Right cardiac atrium (tissue), 5 donors: ENCODE measurements at regions not wholly inside any gene's neighbourhood (a gene's known extent, or its start where the extent isn't known, plus 50 kb on each side); places are given as distances from the start of the nearest gene placed in this dataset.
"Not testable (repeated sequence)": the region's sequence is repeated elsewhere in the genome, so short reads cannot be mapped to it uniquely, and the experiment has no call there.

Experiments used
- ATAC-seq, 2 donors: fragments of 200-7000 bp; cut with Tn5 transposase; one replicate each; pipeline versions ENCODE4 v1.8.0 to v1.9.1; 2020; ENCODE audit warnings: moderate library complexity in 2 of 2, mild to moderate bottlenecking in 1 of 2
- DNase-seq, 3 donors: peaks; one replicate each; pipeline ENCODE4 v3.0.0-alpha.2; 2020
- H3K27ac ChIP-seq: one replicate; pipeline ENCODE4 v1.5.1; 2013; ENCODE audit warnings: mild to moderate bottlenecking, low read length, control low read depth, moderate library complexity
- H3K27me3 ChIP-seq: one replicate; pipeline ENCODE4 v1.6.1; 2013; ENCODE audit not compliant: control insufficient read depth, insufficient read depth
- H3K4me1 ChIP-seq: one replicate; pipeline ENCODE4 v1.6.1; 2013; ENCODE audit warnings: low read length; ENCODE audit not compliant: control insufficient read depth, insufficient read depth
- H3K4me3 ChIP-seq: one replicate; pipeline ENCODE4 v1.5.1; 2013; ENCODE audit warnings: low read length, control low read depth
- H3K9me3 ChIP-seq: one replicate; pipeline ENCODE4 v1.6.1; 2013; ENCODE audit warnings: low read length; ENCODE audit not compliant: control insufficient read depth
- WGBS: extraction: QIAGEN DNeasy Blood & Tissue Kit; methylation state at CpG from one replicate; pipeline ENCODE4 v1.1.7; 2013; 5-methylcytosine and 5-hydroxymethylcytosine counted together
- intact Hi-C, 4 donors: fragments of 100-400 bp; cut with DNase I; formaldehyde crosslinking; loops; one replicate each; pipeline versions ENCODE4 v1.11.0 to v1.14.0; 2022 to 2023
- donor health status: healthy with polysubstance abuse.
- donor health status: DM: no; HTN: yes; CAD: no.
- donor health status: DM: no; HTN: no; CAD: no.
- donor health status: DM: no; HTN: yes; CAD: no; lungs with severe emphysema.
- donor health status: DM: yes; HTN: yes; CAD: no.

DNA sequence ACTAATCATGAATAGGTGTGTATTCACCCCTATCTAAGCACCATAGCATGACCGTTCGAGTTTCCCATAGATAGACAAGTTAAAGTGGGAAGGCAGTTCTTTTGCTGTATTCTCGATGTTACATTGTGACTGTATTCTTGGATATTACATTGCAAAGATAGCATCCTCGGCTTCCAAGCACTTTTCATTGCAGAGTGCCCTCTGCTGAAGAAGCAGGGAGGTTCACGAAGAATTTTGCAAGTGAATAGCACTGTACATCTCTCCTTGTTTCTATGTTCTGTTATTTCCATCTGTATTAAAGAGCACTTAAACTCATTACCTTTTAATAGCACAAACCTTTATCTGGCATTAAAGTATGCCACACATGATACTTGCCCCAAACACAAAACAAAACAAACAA, 426.7 kb upstream of the ARX start:
- no peaks in the 10 kb centered on the region for H3K27me3 ChIP-seq
- 33% methylated on average over 5 of the region's 5 CpGs for WGBS
- H3K4me1 ChIP-seq, result no peaks in the 10 kb centered on the region
- ATAC-seq (no peak), DNase-seq (no peak)
- no peak overlapping the region for H3K27ac ChIP-seq
- intact Hi-C loops, result no loop called here
- H3K9me3 ChIP-seq, result no peaks in the 10 kb centered on the region
- no peak overlapping the region for H3K4me3 ChIP-seq

DNA sequence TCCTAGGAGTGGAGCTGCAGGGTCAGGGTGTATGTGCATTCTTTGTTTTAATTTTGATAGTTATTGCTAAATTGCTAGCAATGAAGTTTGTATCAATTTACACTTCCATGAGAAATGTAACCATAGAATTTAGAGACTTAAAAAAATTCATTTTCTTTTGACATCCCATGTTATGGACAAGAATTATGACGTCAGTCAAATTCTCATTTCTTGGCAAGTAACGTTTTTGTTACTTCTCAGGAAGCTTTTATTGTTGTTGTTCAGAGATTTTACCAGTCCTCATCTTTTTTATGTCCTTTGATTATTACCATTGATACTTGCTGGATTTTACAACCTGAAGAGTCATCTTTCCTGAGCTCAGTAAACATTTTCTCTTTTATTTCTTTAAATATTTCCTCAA, 417.5 kb upstream of the ARX start:
- ATAC-seq (no peak), DNase-seq (no peak)
- Histone ChIP-seq H3K27ac (no peak overlapping the region), H3K4me3 (no peak overlapping the region), H3K27me3 (no peaks in the 10 kb centered on the region), H3K9me3 (no peaks in the 10 kb centered on the region), H3K4me1 (no peaks in the 10 kb centered on the region)
- WGBS, result 58% methylated on average over 2 of the region's 2 CpGs
- intact Hi-C loops, result no loop called here

DNA sequence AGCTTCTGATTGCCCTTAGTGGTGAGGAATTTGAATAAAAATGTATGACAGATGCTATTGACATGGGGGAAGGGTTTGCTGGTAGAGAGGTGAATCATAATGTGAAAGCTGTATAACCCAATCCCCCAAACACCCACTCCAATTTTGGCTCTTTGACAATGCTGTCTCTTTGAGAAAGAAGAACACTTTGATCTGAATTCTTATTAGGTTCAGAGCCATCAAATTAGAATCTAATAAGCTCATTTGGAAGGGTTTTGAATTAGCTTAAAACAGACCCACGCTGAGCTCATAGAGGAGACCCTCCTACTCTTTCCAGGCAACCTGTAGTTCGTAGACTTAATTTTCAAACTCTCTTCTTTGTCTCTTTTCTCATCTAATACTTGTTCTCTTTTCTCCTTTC, 416.6 kb upstream of the ARX start:
- DNase-seq (no peak), ATAC-seq (no peak)
- no peaks in the 10 kb centered on the region for H3K9me3 ChIP-seq
- 57% methylated on average over 2 of the region's 2 CpGs for WGBS
- no peak overlapping the region for H3K27ac ChIP-seq
- H3K4me3 ChIP-seq, result no peak overlapping the region
- intact Hi-C loops, result no loop called here
- no peaks in the 10 kb centered on the region for H3K27me3 ChIP-seq
- H3K4me1 ChIP-seq, result no peaks in the 10 kb centered on the region

DNA sequence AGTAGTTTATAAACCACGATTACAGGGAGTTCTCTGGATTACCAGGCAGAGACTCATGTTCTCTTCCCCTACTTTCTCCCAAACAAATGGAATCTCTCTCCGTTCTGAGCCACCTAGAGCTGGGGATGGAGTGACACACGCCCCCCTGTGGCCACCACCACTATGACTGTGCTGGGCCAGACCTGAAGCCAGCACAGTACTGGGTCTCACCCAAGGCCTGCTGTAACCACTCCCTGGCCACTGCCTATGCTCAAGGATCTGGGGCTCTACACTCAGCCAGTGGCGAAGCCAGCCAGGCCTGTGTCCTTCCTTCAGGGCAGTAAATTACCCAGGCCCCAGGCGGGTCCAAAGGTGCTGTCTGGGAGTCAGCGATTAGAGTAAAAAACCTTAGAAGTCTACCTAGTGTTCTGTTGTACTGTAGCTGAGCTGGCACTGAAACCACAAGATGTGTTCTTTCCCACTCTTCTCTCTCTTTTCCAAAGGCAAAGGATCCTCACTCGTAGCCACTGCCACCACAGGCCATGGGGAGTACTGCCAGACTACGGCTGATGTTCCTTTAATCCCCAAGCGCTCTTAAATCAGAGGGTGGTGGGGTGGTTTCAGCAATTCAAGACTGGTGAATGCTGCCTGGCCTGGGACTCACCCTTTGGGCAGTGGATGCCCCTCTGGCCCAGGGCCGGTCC, 412.2 kb upstream of the ARX start:
- intact Hi-C loops, result no loop called here
- H3K27me3 ChIP-seq, result no peaks in the 10 kb centered on the region

DNA sequence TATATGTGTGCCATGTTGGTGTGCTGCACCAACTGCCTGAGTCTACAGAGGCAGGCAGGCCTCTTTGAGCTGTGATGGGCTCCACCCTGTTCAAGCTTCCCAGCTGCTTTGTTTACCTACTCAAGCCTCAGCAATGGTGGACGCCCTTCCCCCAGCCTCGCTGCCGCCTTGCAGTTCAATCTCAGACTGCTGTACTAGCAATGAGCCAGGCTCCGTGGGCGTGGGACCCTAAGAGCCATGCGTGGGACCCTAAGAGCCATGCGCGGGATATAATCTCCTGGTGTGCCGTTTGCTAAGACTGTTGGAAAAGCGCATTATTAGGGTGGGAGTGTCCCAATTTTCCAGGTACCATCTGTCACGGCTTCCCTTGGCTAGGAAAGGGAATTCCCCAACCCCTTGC, 388.4 kb upstream of the ARX start:
- 91% methylated on average over 11 of the region's 11 CpGs for WGBS
- H3K27ac ChIP-seq, H3K27me3 ChIP-seq, H3K9me3 ChIP-seq, H3K4me3 ChIP-seq, intact Hi-C loops, ATAC-seq, H3K4me1 ChIP-seq: not testable (repeated sequence)
- peak in 1 of 3 donors; percentile 13 for DNase-seq

More for the DNA sequence above, 412.2 kb upstream of the ARX start:
- WGBS, result 52% methylated on average over 10 of the region's 10 CpGs
- no peak for ATAC-seq
- H3K9me3 ChIP-seq, result no peaks in the 10 kb centered on the region
- no peak overlapping the region for H3K27ac ChIP-seq
- H3K4me1 ChIP-seq, result no peaks in the 10 kb centered on the region
- no peak overlapping the region for H3K4me3 ChIP-seq
- DNase-seq, result no peak

DNA sequence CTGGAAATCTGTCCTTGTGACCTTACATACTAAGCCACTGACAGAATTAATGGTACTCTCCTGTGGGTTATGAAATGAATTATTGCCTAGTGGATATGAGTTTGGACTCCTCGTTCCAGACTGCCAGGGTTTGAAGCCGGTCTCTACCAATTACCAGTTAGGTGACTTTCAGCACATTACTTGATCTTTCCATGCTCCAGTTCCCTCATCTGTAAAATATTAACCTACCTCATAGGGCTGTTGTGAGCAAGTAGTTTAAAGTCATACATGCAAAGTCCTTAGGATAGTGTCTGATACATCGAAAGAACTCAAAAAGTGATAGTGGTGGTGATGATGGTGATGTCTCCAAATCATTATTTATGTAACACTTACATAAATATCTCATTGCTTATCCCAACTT, 373.5 kb upstream of the ARX start:
- Histone ChIP-seq H3K9me3 (no peaks in the 10 kb centered on the region), H3K27ac (no peak overlapping the region), H3K4me3 (no peak overlapping the region), H3K4me1 (no peaks in the 10 kb centered on the region), H3K27me3 (no peaks in the 10 kb centered on the region)
- no peak for DNase-seq
- WGBS, result 88% methylated on average over 3 of the region's 3 CpGs
- intact Hi-C loops, result no loop called here
- ATAC-seq, result no peak

DNA sequence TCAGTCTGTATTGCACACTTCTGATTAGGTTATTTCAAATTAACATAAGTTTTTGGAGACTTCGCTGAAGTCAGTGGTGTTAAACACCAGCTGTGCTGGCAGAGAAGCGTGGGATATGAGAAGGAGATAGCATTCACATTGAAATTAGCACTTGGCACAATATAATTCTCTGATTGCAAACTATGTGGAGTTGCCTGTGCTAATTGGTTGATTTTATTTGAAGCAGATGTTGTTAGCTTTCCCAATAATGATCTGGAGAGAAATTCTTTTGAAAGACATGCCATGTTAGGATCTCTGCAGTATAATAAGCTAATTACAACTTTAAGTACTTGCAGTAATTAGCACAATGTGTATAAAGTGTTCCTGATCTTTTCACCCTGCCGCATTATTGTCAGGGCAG, 367.4 kb upstream of the ARX start:
- Histone ChIP-seq H3K27me3 (no peaks in the 10 kb centered on the region), H3K9me3 (no peaks in the 10 kb centered on the region), H3K4me3 (no peak overlapping the region), H3K4me1 (no peaks in the 10 kb centered on the region), H3K27ac (no peak overlapping the region)
- no peak for ATAC-seq
- intact Hi-C loops, result no loop called here
- no peak for DNase-seq
- 56% methylated on average over 3 of the region's 3 CpGs for WGBS

DNA sequence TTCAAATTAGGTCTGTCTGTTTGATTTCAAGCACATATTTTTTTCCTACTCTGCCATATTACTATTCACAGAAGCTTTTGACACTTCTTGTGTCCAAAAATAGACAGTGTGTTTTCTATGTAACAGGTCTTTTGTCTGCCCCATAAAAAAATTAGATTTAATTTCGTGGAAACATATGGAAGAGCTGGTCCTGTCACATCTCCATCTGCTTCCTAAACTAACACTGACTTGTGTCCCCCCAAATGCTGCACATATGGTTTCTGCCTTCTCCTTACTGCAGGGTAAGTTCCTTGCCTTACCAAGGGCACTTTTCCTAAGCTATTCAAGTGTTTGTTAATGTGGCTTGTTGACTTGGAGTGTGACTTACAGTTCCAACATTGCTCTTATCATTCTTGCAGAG, 340.7 kb upstream of the ARX start:
- H3K4me3 ChIP-seq, result no peak overlapping the region
- intact Hi-C loops, result no loop called here
- no peak overlapping the region for H3K27ac ChIP-seq
- no peak for ATAC-seq
- H3K9me3 ChIP-seq, result no peaks in the 10 kb centered on the region
- no peak for DNase-seq
- H3K4me1 ChIP-seq, result no peaks in the 10 kb centered on the region
- H3K27me3 ChIP-seq, result no peaks in the 10 kb centered on the region
- 33% methylated on average over 1 of the region's 1 CpG for WGBS

DNA sequence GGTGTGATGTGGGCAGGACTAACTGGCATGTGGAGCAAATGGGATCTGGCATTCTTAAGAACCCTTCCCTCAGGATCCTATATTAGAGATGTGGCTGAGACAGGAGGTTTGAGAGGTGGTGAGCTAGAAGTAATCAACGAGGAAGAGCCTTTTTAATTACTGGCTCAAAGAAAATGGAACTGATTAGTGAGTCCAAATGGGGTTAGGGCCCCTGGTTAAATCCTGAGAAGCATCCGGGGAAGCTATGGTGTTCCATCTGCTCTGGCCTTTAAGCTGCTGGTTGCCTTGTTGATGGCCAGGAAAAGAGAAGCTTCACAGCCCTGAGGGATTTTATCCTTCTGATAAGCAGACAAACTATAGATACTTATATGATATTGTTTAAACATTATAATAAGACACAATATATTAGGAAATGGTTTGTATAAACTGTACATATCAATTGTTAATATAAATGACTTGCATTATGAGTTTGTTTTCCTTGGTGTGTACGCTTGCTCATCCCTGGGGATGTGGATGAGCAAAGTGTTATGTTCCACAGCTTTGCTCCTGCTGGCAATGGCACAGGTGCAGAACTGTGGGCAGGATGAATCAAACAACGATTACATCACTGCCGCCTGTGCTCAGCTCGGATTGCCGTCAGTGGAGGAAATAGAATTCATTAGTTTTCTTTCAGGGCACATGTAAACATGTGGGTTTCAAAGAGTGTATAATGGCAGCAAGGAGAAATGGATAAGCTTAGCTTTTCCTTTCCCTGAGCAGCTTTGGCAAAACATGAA, 328.6 kb upstream of the ARX start:
- Histone ChIP-seq H3K4me3 (no peak overlapping the region), H3K9me3 (no peaks in the 10 kb centered on the region), H3K27me3 (no peaks in the 10 kb centered on the region), H3K27ac (no peak overlapping the region), H3K4me1 (no peaks in the 10 kb centered on the region)
- ATAC-seq (no peak), DNase-seq (no peak)
- WGBS, result 56% methylated on average over 7 of the region's 7 CpGs
- intact Hi-C loops, result no loop called here

DNA sequence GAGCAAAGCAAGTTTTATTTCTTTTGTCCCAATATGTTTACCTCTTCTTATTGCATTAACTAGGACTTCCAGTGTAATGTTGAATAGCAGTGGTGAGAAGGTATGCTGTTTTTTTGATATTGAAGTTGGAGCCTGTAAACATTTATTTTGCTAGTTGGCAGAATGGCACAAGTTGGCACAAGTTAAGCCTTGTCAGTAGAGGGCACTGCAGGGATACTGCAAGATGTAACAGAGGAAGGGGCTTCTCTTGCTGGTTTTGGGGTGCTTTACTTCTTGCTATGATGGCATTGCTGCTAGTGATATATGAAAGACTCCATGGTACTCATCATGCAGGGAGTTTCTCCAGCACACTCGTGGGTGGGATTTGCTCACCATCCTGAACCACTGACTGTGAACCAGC, 327.3 kb upstream of the ARX start:
- 42% methylated on average over 1 of the region's 1 CpG for WGBS
- H3K27ac ChIP-seq, result no peak overlapping the region
- H3K9me3 ChIP-seq, result no peaks in the 10 kb centered on the region
- no peak overlapping the region for H3K4me3 ChIP-seq
- no peaks in the 10 kb centered on the region for H3K27me3 ChIP-seq
- H3K4me1 ChIP-seq, result no peaks in the 10 kb centered on the region
- intact Hi-C loops, result no loop called here
- DNase-seq (no peak), ATAC-seq (no peak)

DNA sequence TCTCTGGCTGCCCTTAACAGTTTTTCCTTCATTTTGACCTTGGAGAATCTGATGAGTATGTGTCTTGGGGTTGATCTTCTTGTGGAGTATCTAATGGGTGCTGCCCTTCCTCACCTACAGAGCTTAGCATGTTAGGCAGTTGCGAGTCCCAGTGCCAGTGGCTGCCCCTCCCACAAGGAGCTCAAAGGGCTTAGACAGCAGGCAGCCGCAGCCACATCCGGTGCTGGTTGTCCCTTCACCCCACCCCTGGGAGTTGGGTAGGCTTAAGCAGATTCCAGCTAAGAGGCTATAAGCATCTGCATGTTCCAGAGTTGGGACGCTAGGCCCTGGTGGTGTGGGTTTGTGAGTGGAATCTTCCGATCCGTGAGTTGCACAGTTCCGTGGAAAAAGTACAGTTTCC, 322.1 kb upstream of the ARX start:
- no peaks in the 10 kb centered on the region for H3K9me3 ChIP-seq
- no peaks in the 10 kb centered on the region for H3K27me3 ChIP-seq
- no peak for DNase-seq
- no peak for ATAC-seq
- H3K4me3 ChIP-seq, result no peak overlapping the region
- WGBS, result 88% methylated on average over 7 of the region's 7 CpGs
- intact Hi-C loops, result no loop called here
- H3K4me1 ChIP-seq, result no peaks in the 10 kb centered on the region
- H3K27ac ChIP-seq, result no peak overlapping the region
